ENCODE measurements at regions not wholly inside any gene's neighbourhood (a gene's known extent, or its start where the extent isn't known, plus 50 kb on each side); places are given as distances from the start of the nearest gene placed in this dataset.

- DNase-seq: peak; percentile 55 to 61
These were observed 129.8 kb downstream of the SATB1 start for GRCh38 chr3:18295171-18295920.

- no peak for DNase-seq
These were observed 135.0 kb downstream of the SATB1 start for GRCh38 chr3:18290157-18290556.

- DNase-seq: no peak
These were observed 136.9 kb downstream of the SATB1 start for GRCh38 chr3:18288243-18288642.

- DNase-seq: no peak
These were observed 140.4 kb downstream of the SATB1 start for GRCh38 chr3:18284716-18285115.

- no peak for DNase-seq
These were observed 141.5 kb downstream of the SATB1 start for GRCh38 chr3:18283680-18284079.

GRCh38 chr3:18282507-18282906, 142.6 kb downstream of the SATB1 start:
- no peak for DNase-seq

- DNase-seq: no peak
These were observed 145.9 kb downstream of the SATB1 start for GRCh38 chr3:18279226-18279737.

GRCh38 chr3:18264853-18265252, 160.3 kb downstream of the SATB1 start:
- DNase-seq: no peak

- no peak for DNase-seq
These were observed 160.8 kb downstream of the SATB1 start for GRCh38 chr3:18264361-18264760.

- DNase-seq: no peak
These were observed 166.6 kb downstream of the SATB1 start for GRCh38 chr3:18258492-18258891.

- no peak for DNase-seq
These were observed 172.6 kb downstream of the SATB1 start for GRCh38 chr3:18252578-18252977.

- DNase-seq: no peak
These were observed 174.1 kb downstream of the SATB1 start for GRCh38 chr3:18250991-18251390.

GRCh38 chr3:18249126-18249525, 176.0 kb downstream of the SATB1 start:
- DNase-seq: no peak

GRCh38 chr3:18247776-18248310, 177.3 kb downstream of the SATB1 start:
- DNase-seq: no peak

- no peak for DNase-seq
These were observed 177.9 kb downstream of the SATB1 start for GRCh38 chr3:18247139-18247695.

GRCh38 chr3:18246336-18247060, 178.6 kb downstream of the SATB1 start:
- DNase-seq: no peak

GRCh38 chr3:18245721-18246120, 179.4 kb downstream of the SATB1 start:
- DNase-seq: no peak

- DNase-seq: no peak
These were observed 183.3 kb downstream of the SATB1 start for GRCh38 chr3:18241837-18242236.

GRCh38 chr3:18239674-18240073, 185.5 kb downstream of the SATB1 start:
- no peak for DNase-seq

GRCh38 chr3:18238746-18239331, 186.3 kb downstream of the SATB1 start:
- no peak for DNase-seq

- DNase-seq: no peak
These were observed 186.8 kb downstream of the SATB1 start for GRCh38 chr3:18238332-18238731.

- no peak for DNase-seq
These were observed 187.7 kb downstream of the SATB1 start for GRCh38 chr3:18237251-18238005.
